GM12891 (cell line): ENCODE measurements at regions not wholly inside any gene's neighbourhood (a gene's known extent, or its start where the extent isn't known, plus 50 kb on each side); places are given as distances from the start of the nearest gene placed in this dataset.

ENCODE experiments used
- PAX5 ChIP-seq: IDR thresholded peaks from 2 replicates; pipeline ENCODE4 v1.6.1; 2011; ENCODE audit warnings: low read length, moderate library complexity, mild to moderate bottlenecking; ENCODE audit not compliant: insufficient read depth, severe bottlenecking
- POLR2A ChIP-seq: IDR thresholded peaks from 2 replicates; pipeline ENCODE4 v1.6.1; 2011; ENCODE audit warnings: low read depth, low read length, control low read depth
- POLR2AphosphoS5 ChIP-seq: IDR thresholded peaks from 2 replicates; pipeline ENCODE4 v1.6.1; 2011; ENCODE audit warnings: low read depth, low read length, control low read depth
- POU2F2 ChIP-seq: IDR thresholded peaks from 2 replicates; pipeline ENCODE4 v1.6.1; 2011; ENCODE audit warnings: low read depth, mild to moderate bottlenecking, control low read depth, low read length, moderate library complexity
- SPI1 ChIP-seq: IDR thresholded peaks from 2 replicates; pipeline ENCODE4 v1.6.1; 2011; ENCODE audit warnings: low read depth, low read length, control low read depth
- TAF1 ChIP-seq: IDR thresholded peaks from 2 replicates; pipeline ENCODE4 v1.6.1; 2011; ENCODE audit warnings: low read depth, low read length, control low read depth

DNA sequence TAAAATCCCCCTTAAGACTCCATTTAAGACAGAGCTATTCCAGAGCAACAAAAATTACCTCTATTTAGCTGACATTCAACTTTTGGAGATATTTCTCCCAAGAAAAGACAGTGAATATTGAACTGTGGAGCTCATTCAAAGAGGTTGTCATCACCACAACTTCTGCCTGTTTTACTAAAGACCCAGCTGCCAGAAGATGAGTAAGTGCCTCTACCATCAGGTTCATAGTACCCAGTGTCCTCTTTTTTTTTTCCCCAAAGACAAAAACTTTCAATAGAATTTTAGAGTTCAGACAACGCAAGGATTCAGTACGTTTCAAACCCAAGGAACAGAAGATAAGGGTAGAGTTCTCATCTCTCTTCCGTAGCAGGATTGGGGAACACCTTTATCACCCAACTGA lies 461.3 kb downstream of the BCAT1 start:
- TF ChIP-seq POLR2A (no peak), POLR2AphosphoS5 (no peak), TAF1 (no peak), PAX5 (no peak), POU2F2 (no peak), SPI1 (no peak)
